Activated CD8-positive, alpha-beta memory T cell treated with anti-CD3 and anti-CD28 coated beads, Interleukin-2, amount 10 ng/mL, durations not matched to agents 7 days and 5 days (primary cell): ENCODE measurements at regions not wholly inside any gene's neighbourhood (a gene's known extent, or its start where the extent isn't known, plus 50 kb on each side); places are given as distances from the start of the nearest gene placed in this dataset.

Experiments
- ATAC-seq: fragments of 150-1000 bp; cut with Tn5 transposase; one replicate; pipeline ENCODE4 v1.10.0; 2021; ENCODE audit warnings: moderate library complexity
- CTCF ChIA-PET: fragments of 350-600 bp; sonication (Branson Sonifier 250); formaldehyde crosslinking; loops from one replicate; lab custom pipeline; 2021; ENCODE audit warnings: antibody characterized with exemption; lab: Charles Lee
- DNase-seq: peaks from one replicate; pipeline ENCODE4 v3.0.0-alpha.2; 2020
- H3K27ac Mint-ChIP-seq: one replicate; pipeline ENCODE4 v1.8.0; 2021; ENCODE audit warnings: mild to moderate bottlenecking, mixed read lengths
- H3K27me3 Mint-ChIP-seq: one replicate; pipeline ENCODE4 v1.8.0; 2021; ENCODE audit warnings: mixed read lengths
- H3K36me3 Mint-ChIP-seq: one replicate; pipeline ENCODE4 v1.8.0; 2021; ENCODE audit warnings: mild to moderate bottlenecking, mixed read lengths
- H3K4me1 Mint-ChIP-seq: one replicate; pipeline ENCODE4 v1.8.0; 2021; ENCODE audit warnings: mixed read lengths
- H3K4me3 Mint-ChIP-seq: one replicate; pipeline ENCODE4 v1.8.0; 2021; ENCODE audit warnings: mild to moderate bottlenecking, moderate library complexity, mixed read lengths
- H3K9me3 Mint-ChIP-seq: one replicate; pipeline ENCODE4 v1.8.0; 2022; ENCODE audit warnings: low read depth, mixed read lengths

DNA sequence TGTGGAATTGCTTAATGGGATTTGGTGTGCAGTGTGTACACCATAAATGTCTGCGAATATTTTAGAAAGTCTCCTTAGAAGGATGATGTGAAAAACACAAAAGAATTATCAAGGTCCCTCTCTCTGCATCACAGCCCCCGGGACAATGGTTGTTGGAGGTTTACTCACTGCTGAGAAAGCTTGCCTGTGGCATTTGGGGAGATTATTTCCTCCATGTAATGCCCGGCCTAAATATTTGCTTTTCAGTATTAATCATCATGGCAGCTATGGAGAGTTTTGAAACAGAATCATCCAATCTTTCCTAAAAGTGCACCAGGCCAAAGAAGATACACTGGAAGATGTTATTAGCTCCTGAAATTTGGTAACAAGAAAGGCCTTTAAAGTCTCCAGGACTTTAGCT, 113.8 kb upstream of the ADCY1 start:
- H3K4me1 Mint-ChIP-seq, result no peaks in the 10 kb centered on the region

GRCh38 chr7:45461026-45461425, 113.1 kb upstream of the ADCY1 start:
- DNase-seq, result no peak
- no peaks in the 10 kb centered on the region for H3K4me1 Mint-ChIP-seq

More for the DNA sequence above, 113.8 kb upstream of the ADCY1 start:
- CTCF ChIA-PET, result no interaction called here
- Mint-ChIP-seq H3K27me3 (peaks cover 8% of the 10 kb centered on the region), H3K4me3 (no peak overlapping the region), H3K9me3 (no peaks in the 10 kb centered on the region), H3K36me3 (no peaks in the 10 kb centered on the region), H3K27ac (no peak overlapping the region)
- DNase-seq, result no peak
- no peak for ATAC-seq

GRCh38 chr7:45469103-45469502, 105.1 kb upstream of the ADCY1 start:
- DNase-seq, result no peak
- H3K36me3 Mint-ChIP-seq, result no peaks in the 10 kb centered on the region
- ATAC-seq, result no peak
- H3K27me3 Mint-ChIP-seq, result peaks cover 14% of the 10 kb centered on the region
- CTCF ChIA-PET, result no interaction called here
- no peak overlapping the region for H3K27ac Mint-ChIP-seq
- H3K4me3 Mint-ChIP-seq, result no peak overlapping the region
- no peaks in the 10 kb centered on the region for H3K4me1 Mint-ChIP-seq
- H3K9me3 Mint-ChIP-seq, result no peaks in the 10 kb centered on the region

More at GRCh38 chr7:45461026-45461425, 113.1 kb upstream of the ADCY1 start:
- H3K27me3 Mint-ChIP-seq, result peaks cover 11% of the 10 kb centered on the region
- no peak overlapping the region for H3K27ac Mint-ChIP-seq
- H3K9me3 Mint-ChIP-seq, result no peaks in the 10 kb centered on the region
- no peak for ATAC-seq
- no peaks in the 10 kb centered on the region for H3K36me3 Mint-ChIP-seq
- CTCF ChIA-PET, result no interaction called here
- H3K4me3 Mint-ChIP-seq, result no peak overlapping the region

DNA sequence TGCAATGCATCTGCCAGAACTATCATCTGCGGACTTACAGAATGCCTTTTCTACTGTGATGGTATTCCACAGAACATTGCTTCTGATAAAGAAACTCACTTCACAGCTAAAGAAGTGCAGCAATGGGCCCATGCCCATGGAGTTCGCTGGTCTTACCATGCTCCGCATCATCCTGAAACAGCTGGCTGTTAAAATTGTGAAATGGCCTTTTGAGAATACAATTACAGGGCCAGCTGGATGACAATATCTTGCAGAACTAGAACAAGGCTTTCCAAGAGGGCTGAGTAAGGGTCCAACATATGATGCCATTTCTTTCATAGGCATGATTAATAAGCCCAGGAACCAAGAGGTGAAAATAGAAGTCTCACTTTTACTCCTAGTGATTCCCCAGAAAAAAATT, 104.1 kb upstream of the ADCY1 start:
- CTCF ChIA-PET, result no interaction called here
- DNase-seq (no peak), ATAC-seq (no peak)
- H3K27ac Mint-ChIP-seq, result no peak overlapping the region
- H3K4me1 Mint-ChIP-seq, result no peaks in the 10 kb centered on the region
- H3K27me3 Mint-ChIP-seq, result peaks cover 14% of the 10 kb centered on the region
- H3K36me3 Mint-ChIP-seq, result no peaks in the 10 kb centered on the region
- no peak overlapping the region for H3K4me3 Mint-ChIP-seq
- no peaks in the 10 kb centered on the region for H3K9me3 Mint-ChIP-seq

DNA sequence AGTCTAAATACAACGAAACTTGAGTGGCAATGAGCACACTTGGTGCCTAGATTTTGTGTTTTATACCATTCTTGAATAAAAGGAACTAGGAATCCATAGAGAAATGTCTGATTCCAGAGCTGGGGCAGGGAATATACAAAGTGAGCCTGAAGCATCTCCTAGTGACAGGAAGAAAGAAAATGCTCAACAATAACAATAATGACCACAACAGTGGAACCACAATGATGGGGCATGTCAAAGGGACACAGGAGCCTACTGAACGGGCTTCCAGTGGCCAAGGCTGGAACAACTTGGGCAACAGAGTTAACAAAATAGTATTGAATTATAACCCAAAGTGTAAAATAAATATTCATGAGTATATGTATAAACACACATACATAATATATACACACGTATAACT, 94.4 kb upstream of the ADCY1 start:
- CTCF ChIA-PET, result no interaction called here
- ATAC-seq, result no peak
- no peaks in the 10 kb centered on the region for H3K4me1 Mint-ChIP-seq
- H3K4me3 Mint-ChIP-seq, result no peak overlapping the region
- H3K36me3 Mint-ChIP-seq, result no peaks in the 10 kb centered on the region
- H3K9me3 Mint-ChIP-seq, result no peaks in the 10 kb centered on the region
- no peak for DNase-seq
- peaks cover 6% of the 10 kb centered on the region for H3K27me3 Mint-ChIP-seq
- no peak overlapping the region for H3K27ac Mint-ChIP-seq

DNA sequence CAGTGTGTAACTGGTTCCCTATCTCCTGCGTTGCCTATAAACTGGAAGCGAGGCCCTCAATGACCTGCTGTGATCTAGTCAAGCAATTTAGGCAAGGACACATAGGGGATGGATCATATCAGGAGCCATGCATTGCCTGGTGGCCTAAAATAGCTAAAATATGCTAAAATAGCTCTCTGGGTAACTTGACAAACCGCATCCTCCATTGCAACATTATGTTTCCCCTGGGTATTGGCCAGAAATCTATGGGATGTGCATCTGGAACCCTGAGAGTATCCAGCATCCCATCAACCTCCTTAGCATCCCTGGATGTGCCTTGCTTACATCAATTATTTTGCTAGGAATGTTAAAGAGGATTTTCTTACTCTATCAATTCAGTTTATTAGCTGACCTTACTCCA, 91.7 kb upstream of the ADCY1 start:
- Mint-ChIP-seq H3K27ac (no peak overlapping the region), H3K9me3 (no peaks in the 10 kb centered on the region), H3K27me3 (peaks cover 6% of the 10 kb centered on the region), H3K4me1 (no peaks in the 10 kb centered on the region), H3K36me3 (no peaks in the 10 kb centered on the region), H3K4me3 (no peak overlapping the region)
- CTCF ChIA-PET, result no interaction called here
- no peak for ATAC-seq
- DNase-seq, result no peak

- Mint-ChIP-seq H3K27ac (no peak overlapping the region), H3K4me1 (no peaks in the 10 kb centered on the region), H3K4me3 (no peak overlapping the region), H3K36me3 (no peaks in the 10 kb centered on the region), H3K9me3 (no peaks in the 10 kb centered on the region), H3K27me3 (peaks cover 6% of the 10 kb centered on the region)
- CTCF ChIA-PET, result no interaction called here
- ATAC-seq, result no peak
- no peak for DNase-seq
These were observed 90.1 kb upstream of the ADCY1 start for GRCh38 chr7:45484094-45484493.

GRCh38 chr7:45486575-45486974, 87.6 kb upstream of the ADCY1 start:
- Mint-ChIP-seq H3K4me1 (no peaks in the 10 kb centered on the region), H3K27me3 (peaks cover 9% of the 10 kb centered on the region), H3K27ac (no peak overlapping the region), H3K4me3 (no peak overlapping the region), H3K9me3 (no peaks in the 10 kb centered on the region), H3K36me3 (no peaks in the 10 kb centered on the region)
- CTCF ChIA-PET, result interaction anchor here (1.1 kb wide), 1 partner anchor 1032 kb away, joined by 3 read pairs; no protein-coding TSS in a partner anchor
- no peak for DNase-seq
- ATAC-seq, result no peak

GRCh38 chr7:45494885-45495284, 79.3 kb upstream of the ADCY1 start:
- CTCF ChIA-PET, result no interaction called here
- H3K27ac Mint-ChIP-seq, result no peak overlapping the region
- DNase-seq (no peak), ATAC-seq (no peak)
- no peaks in the 10 kb centered on the region for H3K9me3 Mint-ChIP-seq
- H3K36me3 Mint-ChIP-seq, result no peaks in the 10 kb centered on the region
- no peak overlapping the region for H3K4me3 Mint-ChIP-seq
- no peaks in the 10 kb centered on the region for H3K4me1 Mint-ChIP-seq
- H3K27me3 Mint-ChIP-seq, result peaks cover 22% of the 10 kb centered on the region

DNA sequence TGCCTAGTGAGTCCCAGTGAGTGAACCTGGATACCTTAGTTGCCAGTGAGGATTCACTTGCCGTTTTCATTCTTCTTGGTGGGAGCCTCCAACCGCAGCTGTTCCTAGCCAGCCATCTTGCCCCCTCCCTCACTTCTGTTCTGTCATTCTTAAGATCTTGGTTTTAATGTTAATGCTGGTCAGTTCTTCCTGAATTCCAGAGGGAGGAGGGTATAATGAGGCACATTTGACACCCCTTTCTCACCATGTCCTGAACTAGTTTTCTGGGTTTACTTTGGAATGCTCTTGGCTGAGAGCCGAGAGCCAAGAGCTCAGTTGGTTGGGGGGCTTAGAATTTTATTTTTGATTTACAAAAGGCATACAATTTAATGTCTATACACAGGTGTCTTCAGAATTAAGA, 78.5 kb upstream of the ADCY1 start:
- CTCF ChIA-PET, result no interaction called here
- no peak for ATAC-seq
- Mint-ChIP-seq H3K27ac (no peak overlapping the region), H3K4me3 (no peak overlapping the region), H3K27me3 (peaks cover 20% of the 10 kb centered on the region), H3K4me1 (no peaks in the 10 kb centered on the region), H3K9me3 (no peaks in the 10 kb centered on the region), H3K36me3 (no peaks in the 10 kb centered on the region)
- no peak for DNase-seq

DNA sequence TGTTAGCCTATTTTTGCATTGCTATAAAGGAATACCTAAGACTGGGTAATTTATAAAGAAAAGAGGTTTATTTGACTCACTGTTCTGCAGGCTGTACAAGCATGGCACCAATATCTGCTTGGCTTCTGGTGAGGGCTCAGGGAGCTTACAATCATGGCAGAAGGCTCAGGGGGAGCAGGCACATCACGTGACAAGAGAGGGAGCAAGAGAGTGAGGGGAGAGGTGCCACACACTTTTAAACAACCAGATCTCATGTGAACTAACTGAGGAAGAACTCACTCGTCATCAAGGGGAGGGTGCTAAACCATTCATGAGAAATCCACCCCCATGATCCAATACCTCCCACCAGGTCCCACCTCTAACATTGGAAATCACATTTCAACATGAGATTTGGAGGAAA, 73.9 kb upstream of the ADCY1 start:
- no peak for ATAC-seq
- Mint-ChIP-seq H3K27ac (no peak overlapping the region), H3K9me3 (peaks cover 7% of the 10 kb centered on the region), H3K4me1 (no peaks in the 10 kb centered on the region), H3K4me3 (no peak overlapping the region), H3K27me3 (peaks cover 16% of the 10 kb centered on the region), H3K36me3 (peaks cover 1% of the 10 kb centered on the region)
- CTCF ChIA-PET, result no interaction called here
- DNase-seq, result no peak

DNA sequence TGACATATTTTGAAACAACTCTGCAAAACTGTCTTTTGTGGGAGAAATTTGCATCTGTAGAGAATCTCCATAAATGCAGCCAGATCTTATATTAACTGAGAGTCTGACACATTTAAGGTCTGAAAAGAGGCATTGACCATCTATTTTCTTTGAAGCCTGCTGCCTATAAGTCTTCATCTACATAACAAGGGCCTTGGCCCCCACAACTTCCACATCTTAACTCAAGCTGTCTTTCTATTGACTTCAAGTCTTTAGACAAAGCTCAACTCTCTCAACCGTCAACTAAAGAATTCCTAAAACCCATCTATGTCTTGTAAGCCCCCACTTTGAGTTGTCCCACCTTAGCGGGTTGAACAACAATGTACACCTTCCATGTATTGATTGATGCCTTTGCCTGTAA, 72.4 kb upstream of the ADCY1 start:
- H3K27me3 Mint-ChIP-seq, result peaks cover 16% of the 10 kb centered on the region
- no peak overlapping the region for H3K4me3 Mint-ChIP-seq
- ATAC-seq (no peak), DNase-seq (no peak)
- peaks cover 15% of the 10 kb centered on the region for H3K9me3 Mint-ChIP-seq
- H3K4me1 Mint-ChIP-seq, result no peaks in the 10 kb centered on the region
- peaks cover 1% of the 10 kb centered on the region for H3K36me3 Mint-ChIP-seq
- H3K27ac Mint-ChIP-seq, result no peak overlapping the region
- CTCF ChIA-PET, result no interaction called here

- Mint-ChIP-seq H3K4me1 (no peaks in the 10 kb centered on the region), H3K27ac (no peak overlapping the region), H3K4me3 (no peak overlapping the region), H3K9me3 (peaks cover 18% of the 10 kb centered on the region), H3K27me3 (no peaks in the 10 kb centered on the region), H3K36me3 (peaks cover 1% of the 10 kb centered on the region)
- DNase-seq (no peak), ATAC-seq (no peak)
- CTCF ChIA-PET, result no interaction called here
These were observed 68.1 kb upstream of the ADCY1 start for GRCh38 chr7:45506059-45506458.

DNA sequence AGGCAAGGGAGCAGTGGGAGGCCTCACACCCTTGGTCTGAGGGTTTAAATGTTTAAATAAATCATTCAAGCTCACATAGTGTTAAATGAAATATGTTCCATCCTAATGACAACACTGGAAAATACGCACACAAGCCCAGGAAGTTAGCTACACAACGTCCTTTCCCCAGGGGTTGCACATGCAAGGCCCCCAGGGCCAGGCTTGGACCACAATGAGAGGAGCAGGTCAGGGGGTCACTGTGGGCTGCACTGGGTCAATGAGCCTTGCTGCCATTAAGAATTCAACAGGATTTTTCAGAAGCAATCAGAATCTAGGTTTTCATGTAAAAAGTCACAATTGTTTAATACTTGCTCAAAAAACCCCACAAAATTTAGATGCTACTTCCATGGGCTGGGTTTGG, 64.9 kb upstream of the ADCY1 start:
- no peaks in the 10 kb centered on the region for H3K27me3 Mint-ChIP-seq
- peaks cover 18% of the 10 kb centered on the region for H3K9me3 Mint-ChIP-seq
- H3K36me3 Mint-ChIP-seq, result peaks cover 1% of the 10 kb centered on the region
- DNase-seq (no peak), ATAC-seq (no peak)
- CTCF ChIA-PET, result no interaction called here
- H3K4me1 Mint-ChIP-seq, result no peaks in the 10 kb centered on the region
- H3K4me3 Mint-ChIP-seq, result no peak overlapping the region
- H3K27ac Mint-ChIP-seq, result no peak overlapping the region
